H1 (cell line): ENCODE measurements at regions not wholly inside any gene's neighbourhood (a gene's known extent, or its start where the extent isn't known, plus 50 kb on each side); places are given as distances from the start of the nearest gene placed in this dataset.

Experiments
- CTCF ChIA-PET: fragments of 300-600 bp; sonication (Branson Sonifier 250); formaldehyde crosslinking; loops from one replicate; lab custom pipeline; 2021; ENCODE audit not compliant: partially characterized antibody; lab: Charles Lee
- POLR2A ChIA-PET: fragments of 300-600 bp; sonication (Branson Sonifier 250); formaldehyde crosslinking; loops from one replicate; lab custom pipeline; 2021; ENCODE audit warnings: inconsistent platforms; ENCODE audit not compliant: partially characterized antibody; lab: Charles Lee
- DNase-seq, 2 experiments: peaks; one replicate each; pipeline versions ENCODE4 v3.0.0 to v3.0.0-alpha.2; 2010 to 2022; ENCODE audit warnings: low spot score in 2 of 2, low read depth in 1 of 2, mixed read lengths in 1 of 2
- FAIRE-seq: peaks from 2 replicates; lab custom pipeline; 2011; peaks lifted over from hg19 to GRCh38; lab: Jason Lieb, UNC
- H2AFZ ChIP-seq: 2 replicates; pipeline ENCODE4 v1.8.1; 2012; ENCODE audit warnings: low read length, inconsistent platforms
- H2AK5ac ChIP-seq: 2 replicates; pipeline ENCODE4 v1.6.1; 2013; ENCODE audit warnings: low read depth, low read length
- H2BK120ac ChIP-seq: replicated peaks from 2 replicates; pipeline ENCODE3; 2013; ENCODE audit warnings: low read depth, low read length, inconsistent platforms
- H2BK12ac ChIP-seq: 2 replicates; pipeline ENCODE4 v1.6.1; 2013; ENCODE audit warnings: low read depth, low read length
- H2BK15ac ChIP-seq: 2 replicates; pipeline ENCODE4 v1.6.1; 2013; ENCODE audit warnings: low read length
- H2BK20ac ChIP-seq: 2 replicates; pipeline ENCODE4 v1.6.1; 2013; ENCODE audit warnings: low read length
- H2BK5ac ChIP-seq: 2 replicates; pipeline ENCODE4 v1.6.1; 2013; ENCODE audit warnings: low read depth, low read length
- H3K14ac ChIP-seq: 2 replicates; pipeline ENCODE4 v1.6.1; 2013; ENCODE audit warnings: inconsistent platforms; ENCODE audit not compliant: insufficient read length
- H3K18ac ChIP-seq: 2 replicates; pipeline ENCODE4 v1.6.1; 2013; ENCODE audit warnings: low read length; ENCODE audit errors: extremely low read depth
- H3K23ac ChIP-seq: 2 replicates; pipeline ENCODE4 v1.6.1; 2013; ENCODE audit warnings: inconsistent platforms; ENCODE audit not compliant: insufficient read length
- H3K23me2 ChIP-seq: 2 replicates; pipeline ENCODE4 v1.6.1; 2013; ENCODE audit warnings: low read depth, low read length
- H3K27ac ChIP-seq: 2 replicates; pipeline ENCODE4 v1.6.1; 2011; ENCODE audit warnings: low read depth, low read length, inconsistent platforms
- H3K27me3 ChIP-seq, 4 experiments: replicated peaks in 1 of 4; 1 replicate in 1 of 4; 2 replicates in 3 of 4; pipeline versions ENCODE4 v1.6.1 to v1.8.1; 2011 to 2013; ENCODE audit warnings: low read length in 3 of 4, mild to moderate bottlenecking in 3 of 4, inconsistent platforms in 2 of 4, mixed read lengths in 2 of 4, moderate library complexity in 1 of 4; ENCODE audit not compliant: control insufficient read depth in 3 of 4, insufficient read depth in 3 of 4; ENCODE audit errors: extremely low read depth in 1 of 4
- H3K36me3 ChIP-seq, 4 experiments: 2 replicates each; pipeline versions ENCODE4 v1.6.1 to v1.8.1; 2011 to 2013; ENCODE audit warnings: mild to moderate bottlenecking in 4 of 4, low read length in 3 of 4, moderate library complexity in 2 of 4, control low read depth in 1 of 4, inconsistent platforms in 1 of 4; ENCODE audit not compliant: insufficient read depth in 4 of 4, control insufficient read depth in 2 of 4
- H3K4ac ChIP-seq: replicated peaks from 2 replicates; pipeline ENCODE3; 2013; ENCODE audit warnings: low read length, low read depth, mixed read lengths, inconsistent platforms; ENCODE audit not compliant: insufficient read length
- H3K4me1 ChIP-seq, 4 experiments: replicated peaks in 1 of 4; 1 replicate in 1 of 4; 2 replicates in 3 of 4; pipeline versions ENCODE4 v1.6.1 to v1.8.1; 2011 to 2013; ENCODE audit warnings: low read length in 3 of 4, inconsistent platforms in 2 of 4, mixed read lengths in 1 of 4; ENCODE audit not compliant: insufficient read depth in 4 of 4, control insufficient read depth in 3 of 4
- H3K4me2 ChIP-seq, 2 experiments: 2 replicates each; pipeline versions ENCODE4 v1.6.1 to v1.8.1; 2011 to 2013; ENCODE audit warnings: low read depth in 2 of 2, low read length in 2 of 2, control low read depth in 1 of 2, inconsistent platforms in 1 of 2, mild to moderate bottlenecking in 1 of 2; ENCODE audit not compliant: insufficient read depth in 1 of 2
- H3K4me3 ChIP-seq, 4 experiments: fragments of 200-600, 300-600 bp in 1 of 4; sonication (generic), shearing (Covaris generic), sonication (Bioruptor Twin) in 1 of 4; 2 replicates each; pipeline versions ENCODE4 v1.5.1 to v1.8.1; 2011 to 2016; ENCODE audit warnings: low read length in 4 of 4, low read depth in 3 of 4, control low read depth in 2 of 4, inconsistent platforms in 2 of 4, mild to moderate bottlenecking in 2 of 4, mixed read lengths in 1 of 4, moderate library complexity in 1 of 4; ENCODE audit not compliant: insufficient read depth in 2 of 4; ENCODE audit errors: extremely low read depth in 1 of 4
- H3K56ac ChIP-seq: replicated peaks from 2 replicates; pipeline ENCODE3; 2013; ENCODE audit warnings: low read depth, mild to moderate bottlenecking, mixed read lengths, low read length, inconsistent platforms; ENCODE audit not compliant: insufficient read length
- H3K79me1 ChIP-seq: 2 replicates; pipeline ENCODE4 v1.6.1; 2013; ENCODE audit warnings: low read depth, low read length, control low read depth
- H3K79me2 ChIP-seq, 2 experiments: 2 replicates each; pipeline versions ENCODE4 v1.6.1 to v1.8.1; 2012 to 2013; ENCODE audit warnings: low read length in 2 of 2, mild to moderate bottlenecking in 2 of 2, inconsistent platforms in 1 of 2; ENCODE audit not compliant: insufficient read depth in 2 of 2, control insufficient read depth in 1 of 2
- H3K9ac ChIP-seq, 4 experiments: replicated peaks in 1 of 4; 1 replicate in 1 of 4; 2 replicates in 3 of 4; pipeline versions ENCODE4 v1.6.1 to v1.8.1; 2011 to 2013; ENCODE audit warnings: low read depth in 3 of 4, low read length in 3 of 4, control low read depth in 2 of 4, mild to moderate bottlenecking in 2 of 4, moderate library complexity in 2 of 4, inconsistent platforms in 1 of 4; ENCODE audit errors: extremely low read depth in 1 of 4
- H3K9me3 ChIP-seq, 2 experiments: 2 replicates each; pipeline versions ENCODE4 v1.6.1 to v1.8.1; 2012 to 2013; ENCODE audit warnings: mild to moderate bottlenecking in 2 of 2, moderate library complexity in 2 of 2, control low read depth in 1 of 2, inconsistent platforms in 1 of 2, low read depth in 1 of 2, low read length in 1 of 2, mixed read lengths in 1 of 2; ENCODE audit not compliant: insufficient read depth in 2 of 2
- H4K20me1 ChIP-seq, 2 experiments: replicated peaks in 1 of 2; 2 replicates each; pipeline versions ENCODE3 to v1.8.1; 2011 to 2013; ENCODE audit warnings: inconsistent platforms in 2 of 2, low read length in 2 of 2, mild to moderate bottlenecking in 1 of 2; ENCODE audit not compliant: insufficient read depth in 2 of 2, control insufficient read depth in 1 of 2
- H4K5ac ChIP-seq: 2 replicates; pipeline ENCODE4 v1.6.1; 2013; ENCODE audit warnings: low read length, low read depth, mixed read lengths, inconsistent platforms; ENCODE audit not compliant: insufficient read length
- H4K8ac ChIP-seq: 2 replicates; pipeline ENCODE4 v1.8.0; 2013; ENCODE audit warnings: mild to moderate bottlenecking, moderate library complexity, low read length, inconsistent platforms; ENCODE audit not compliant: insufficient read depth; ENCODE audit errors: extremely low read depth
- H4K91ac ChIP-seq: replicated peaks from 2 replicates; pipeline ENCODE3; 2013; ENCODE audit warnings: low read length, mixed read lengths, inconsistent platforms; ENCODE audit not compliant: insufficient read length
- ATF3 ChIP-seq: IDR thresholded peaks from 2 replicates; pipeline ENCODE4 v1.6.1; 2011; ENCODE audit warnings: low read depth, mild to moderate bottlenecking, low read length; ENCODE audit not compliant: insufficient read depth
- BRCA1 ChIP-seq: IDR thresholded peaks from 2 replicates; pipeline ENCODE4 v1.6.1; 2012; ENCODE audit warnings: low read depth, low read length, improper control_type of control experiment
- CTCF ChIP-seq, 3 experiments: IDR thresholded peaks; 1 replicate in 2 of 3; 2 replicates in 1 of 3; pipeline versions ENCODE4 v1.5.1 to v1.6.1; 2011; ENCODE audit warnings: low read length in 3 of 3, mild to moderate bottlenecking in 3 of 3, inconsistent platforms in 2 of 3, low read depth in 1 of 3, moderate library complexity in 1 of 3; ENCODE audit not compliant: insufficient read depth in 1 of 3; ENCODE audit errors: control extremely low read depth in 1 of 3
- HDAC2 ChIP-seq, 2 experiments: fragments of 300-600 bp in 1 of 2; sonication (generic) in 1 of 2; IDR thresholded peaks; 2 replicates each; pipeline ENCODE4 v1.6.1; 2011 to 2012; ENCODE audit warnings: low read depth in 2 of 2, low read length in 2 of 2, mild to moderate bottlenecking in 2 of 2, moderate library complexity in 2 of 2, borderline replicate concordance in 1 of 2, inconsistent platforms in 1 of 2
- RAD21 ChIP-seq, 2 experiments: IDR thresholded peaks in 1 of 2; conservative IDR thresholded peaks in 1 of 2; 2 replicates each; pipeline ENCODE4 v1.6.1; 2011; ENCODE audit warnings: low read depth in 2 of 2, low read length in 2 of 2, improper control_type of control experiment in 1 of 2, inconsistent platforms in 1 of 2, mild to moderate bottlenecking in 1 of 2, moderate library complexity in 1 of 2
- RNF2 ChIP-seq: fragments of 200-900, 300-1000 bp; sonication (generic); IDR thresholded peaks from 2 replicates; pipeline ENCODE4 v1.7.1; 2016; ENCODE audit warnings: borderline replicate concordance, low read depth, mild to moderate bottlenecking, antibody characterized with exemption, low read length; ENCODE audit not compliant: poor library complexity, severe bottlenecking; ENCODE audit errors: missing control alignments
- TEAD4 ChIP-seq: IDR thresholded peaks from 2 replicates; pipeline ENCODE4 v1.6.1; 2012; ENCODE audit warnings: low read depth, low read length, inconsistent platforms, mixed read lengths
- WGBS, 2 experiments: shearing (Covaris generic) in 1 of 2; methylation state at CpG; one replicate each; pipeline versions ENCODE4 v1.1.6 to v1.1.7; 2013 to 2015; ENCODE audit warnings: low lambda C conversion rate in 2 of 2, mixed read lengths in 2 of 2, inconsistent platforms in 1 of 2, low coverage in 1 of 2, missing lambda C conversion rate in 1 of 2; ENCODE audit not compliant: insufficient replicate concordance in 2 of 2, insufficient coverage in 1 of 2, insufficient read length in 1 of 2; ENCODE audit errors: extremely low coverage in 1 of 2, missing lambda C conversion rate in 1 of 2; 5-methylcytosine and 5-hydroxymethylcytosine counted together

- Histone ChIP-seq H4K8ac (no peak overlapping the region), H2BK20ac (no peak overlapping the region), H3K36me3 (no peaks in the 10 kb centered on the region), H3K18ac (no peak overlapping the region), H3K14ac (no peak overlapping the region), H3K79me2 (peaks cover 0 to 3% of the 10 kb centered on the region in 2 experiments; a peak in 1 of 4 replicates), H4K91ac (no peak overlapping the region), H3K9ac (no peak overlapping the region), H2BK15ac (no peak overlapping the region), H4K5ac (no peak overlapping the region), H3K23ac (no peak overlapping the region), H2AK5ac (no peak overlapping the region), H3K4me2 (no peak overlapping the region), H3K9me3 (no peaks in the 10 kb centered on the region), H3K27ac (no peak overlapping the region), H3K4ac (no peak overlapping the region), H3K27me3 (no peaks in the 10 kb centered on the region), H3K4me3 (no peak overlapping the region), H2AFZ (no peak overlapping the region), H4K20me1 (no peaks in the 10 kb centered on the region), H3K79me1 (no peaks in the 10 kb centered on the region), H3K4me1 (peaks cover 0 to 10% (median 6%) of the 10 kb centered on the region in 4 experiments; a peak in 4 of 7 replicates), H2BK12ac (peak overlapping the region; percentile 94; the same call in 1 of the 2 replicates), H3K56ac (no peak overlapping the region)
- WGBS, 2 experiments, result 68% methylated on average over 3 of the region's 3 CpGs; no CpG with 5 or more reads in 1 of the 2 experiments
- FAIRE-seq (no peak), DNase-seq (no peak)
- POLR2A ChIA-PET, result interaction anchor here (5.6 kb wide), 1 partner anchor 178 kb away, joined by 63 read pairs; the partner anchor contains the start of gene GJA1
- CTCF ChIA-PET, result interaction anchor here (0.7 to 1.8 kb wide), 4 partner anchors 12 to 184 kb away, joined by 3 to 6 read pairs (median 4); no protein-coding TSS in a partner anchor
- TF ChIP-seq BRCA1 (no peak), TEAD4 (no peak), RAD21 (IDR thresholded peaks at IDR 0.05 in 1 of 2, conservative IDR thresholded peaks at IDR 0.05 in 1 of 2; ENCODE audit: low read depth in 2 of 2, low read length in 2 of 2) (peak; percentile 41 to 54), ATF3 (no peak), HDAC2 (IDR thresholded peaks at IDR 0.05; ENCODE audit: borderline replicate concordance in 1 of 2, low read depth in 2 of 2, low read length in 2 of 2) (no peak), RNF2 (no peak), CTCF (IDR thresholded peaks at IDR 0.05; ENCODE audit: control extremely low read depth in 1 of 3, insufficient read depth in 1 of 3, low read depth in 1 of 3, low read length in 3 of 3) (peak in 1 of 3 experiments; percentile 48; a peak in 2 of 4 replicates)
- TF ChIP-seq, all 59 proteins: peak for 2
- Histone ChIP-seq H2BK120ac (no peak overlapping the region), H2BK5ac (0 out of 2 replicates have a peak overlapping the region, but pooled peaks have one; percentile 38), H3K23me2 (0 out of 2 replicates have a peak, but pooled peaks cover 4% of the 10 kb centered on the region)
These were observed 180.0 kb downstream of the GJA1 start for GRCh38 chr6:121615493-121615892.
